Thoracic aorta (tissue), 2 donors: ENCODE measurements at regions not wholly inside any gene's neighbourhood (a gene's known extent, or its start where the extent isn't known, plus 50 kb on each side); places are given as distances from the start of the nearest gene placed in this dataset.

ENCODE experiments used
- ATAC-seq: fragments of 150-250 bp; one replicate; pipeline ENCODE4 v1.8.0; 2017; ENCODE audit warnings: low read depth; ENCODE audit not compliant: insufficient number of reproducible peaks, low FRiP score
- DNase-seq: peaks from one replicate; pipeline ENCODE4 v3.0.0-alpha.2; 2020; ENCODE audit warnings: low spot score
- H3K27ac ChIP-seq, 2 donors: fragments of 200-600 bp; sonication (generic); 1 replicate in 1 of 2; 2 replicates in 1 of 2; pipeline ENCODE4 v1.5.1; 2016; ENCODE audit warnings: mild to moderate bottlenecking in 2 of 2, moderate library complexity in 2 of 2
- H3K27me3 ChIP-seq: fragments of 200-600 bp; sonication (generic); replicated peaks from 2 replicates; pipeline ENCODE4 v1.6.0; 2016; ENCODE audit warnings: mild to moderate bottlenecking; ENCODE audit not compliant: insufficient read depth
- H3K36me3 ChIP-seq: fragments of 200-600 bp; sonication (generic); one replicate; pipeline ENCODE4 v1.5.1; 2016
- H3K4me1 ChIP-seq, 2 donors: fragments of 200-600 bp; sonication (generic); 1 replicate in 1 of 2; 2 replicates in 1 of 2; pipeline versions ENCODE4 v1.5.1 to v1.6.0; 2016; ENCODE audit warnings: low read depth in 2 of 2, mild to moderate bottlenecking in 1 of 2; ENCODE audit not compliant: control insufficient read depth in 1 of 2
- H3K4me3 ChIP-seq: fragments of 200-600 bp; sonication (generic); 2 replicates; pipeline ENCODE4 v1.5.1; 2016; ENCODE audit warnings: mild to moderate bottlenecking
- H3K9me3 ChIP-seq: fragments of 200-600 bp; sonication (generic); 2 replicates; pipeline ENCODE4 v1.5.1; 2016
- TF ChIP-seq, protein P1 (sequence below): fragments of 200-600 bp; sonication (generic); IDR thresholded peaks from one replicate; pipeline ENCODE4 v1.5.1; 2019; ENCODE audit warnings: antibody characterized with exemption

GRCh38 chr2:155961641-155962040 lies 370.9 kb downstream of the NR4A2 start:
- Histone ChIP-seq H3K9me3 (no peaks in the 10 kb centered on the region), H3K27ac (no peak overlapping the region), H3K27me3 (no peaks in the 10 kb centered on the region), H3K4me3 (no peak overlapping the region), H3K36me3 (no peaks in the 10 kb centered on the region), H3K4me1 (no peaks in the 10 kb centered on the region)
- ATAC-seq = no peak
- TF ChIP-seq, protein P1, sequence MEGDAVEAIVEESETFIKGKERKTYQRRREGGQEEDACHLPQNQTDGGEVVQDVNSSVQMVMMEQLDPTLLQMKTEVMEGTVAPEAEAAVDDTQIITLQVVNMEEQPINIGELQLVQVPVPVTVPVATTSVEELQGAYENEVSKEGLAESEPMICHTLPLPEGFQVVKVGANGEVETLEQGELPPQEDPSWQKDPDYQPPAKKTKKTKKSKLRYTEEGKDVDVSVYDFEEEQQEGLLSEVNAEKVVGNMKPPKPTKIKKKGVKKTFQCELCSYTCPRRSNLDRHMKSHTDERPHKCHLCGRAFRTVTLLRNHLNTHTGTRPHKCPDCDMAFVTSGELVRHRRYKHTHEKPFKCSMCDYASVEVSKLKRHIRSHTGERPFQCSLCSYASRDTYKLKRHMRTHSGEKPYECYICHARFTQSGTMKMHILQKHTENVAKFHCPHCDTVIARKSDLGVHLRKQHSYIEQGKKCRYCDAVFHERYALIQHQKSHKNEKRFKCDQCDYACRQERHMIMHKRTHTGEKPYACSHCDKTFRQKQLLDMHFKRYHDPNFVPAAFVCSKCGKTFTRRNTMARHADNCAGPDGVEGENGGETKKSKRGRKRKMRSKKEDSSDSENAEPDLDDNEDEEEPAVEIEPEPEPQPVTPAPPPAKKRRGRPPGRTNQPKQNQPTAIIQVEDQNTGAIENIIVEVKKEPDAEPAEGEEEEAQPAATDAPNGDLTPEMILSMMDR = no peak
- DNase-seq = no peak

GRCh38 chr2:155958834-155959233 lies 373.7 kb downstream of the NR4A2 start:
- no peak for DNase-seq
- ATAC-seq = no peak
- no peaks in the 10 kb centered on the region for H3K4me1 ChIP-seq
- no peaks in the 10 kb centered on the region for H3K36me3 ChIP-seq
- no peak overlapping the region for H3K4me3 ChIP-seq
- TF ChIP-seq, protein P1 = no peak
- no peaks in the 10 kb centered on the region for H3K9me3 ChIP-seq
- no peak overlapping the region for H3K27ac ChIP-seq
- no peaks in the 10 kb centered on the region for H3K27me3 ChIP-seq

DNA sequence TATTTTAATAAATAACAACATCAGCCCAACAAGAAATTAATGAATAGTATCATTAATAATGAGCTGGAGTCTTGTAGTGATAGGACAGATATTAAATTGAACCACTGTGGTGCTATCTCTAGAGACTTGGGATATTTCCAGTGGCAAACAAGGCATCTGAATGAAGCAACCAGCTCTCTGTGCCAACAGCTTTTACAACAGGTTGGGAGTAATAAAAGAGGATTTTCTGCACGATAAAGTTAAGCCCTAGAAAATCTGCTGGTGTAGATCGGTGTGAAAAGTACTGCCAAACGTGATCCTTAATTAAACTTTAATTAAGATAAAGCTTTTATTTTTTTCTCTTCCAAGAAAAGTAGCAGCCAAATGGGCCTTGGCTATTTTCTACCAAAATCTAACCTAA lies 385.5 kb downstream of the NR4A2 start:
- no peaks in the 10 kb centered on the region for H3K27me3 ChIP-seq
- H3K4me1 ChIP-seq = no peaks in the 10 kb centered on the region
- H3K9me3 ChIP-seq = no peaks in the 10 kb centered on the region
- H3K27ac ChIP-seq = no peak overlapping the region
- H3K4me3 ChIP-seq = no peak overlapping the region
- DNase-seq = no peak
- H3K36me3 ChIP-seq = no peaks in the 10 kb centered on the region
- TF ChIP-seq, protein P1 = no peak
- ATAC-seq = no peak

GRCh38 chr2:155944218-155944617 lies 388.3 kb downstream of the NR4A2 start:
- H3K27ac ChIP-seq = no peak overlapping the region
- H3K36me3 ChIP-seq = no peaks in the 10 kb centered on the region
- no peak for DNase-seq
- H3K4me1 ChIP-seq = no peaks in the 10 kb centered on the region
- H3K4me3 ChIP-seq = no peak overlapping the region
- no peaks in the 10 kb centered on the region for H3K9me3 ChIP-seq
- TF ChIP-seq, protein P1 = no peak
- no peak for ATAC-seq
- no peaks in the 10 kb centered on the region for H3K27me3 ChIP-seq

DNA sequence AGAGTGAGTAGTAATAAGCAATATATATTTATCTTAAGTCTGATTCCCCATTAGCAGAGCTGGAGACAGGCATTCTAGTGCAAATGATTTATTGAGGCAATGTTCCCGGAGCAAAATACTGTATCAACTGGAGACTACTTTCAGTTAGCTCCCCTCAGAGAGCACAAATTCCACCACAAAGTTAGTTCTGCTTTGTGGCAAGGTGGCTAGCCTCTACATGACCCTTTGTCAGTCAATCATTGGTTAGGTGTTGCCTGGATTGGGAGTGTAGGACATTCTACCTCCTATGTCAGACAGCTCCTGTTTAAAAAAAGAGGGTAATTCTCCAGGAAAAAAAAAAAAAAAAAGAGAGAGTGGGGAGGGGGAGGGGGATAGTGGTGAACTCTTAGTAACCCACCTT lies 402.2 kb downstream of the NR4A2 start:
- Histone ChIP-seq H3K27me3 (no peaks in the 10 kb centered on the region), H3K4me3 (no peak overlapping the region)
- TF ChIP-seq, protein P1 = no peak

More for the DNA sequence above, 402.2 kb downstream of the NR4A2 start:
- Histone ChIP-seq H3K36me3 (no peaks in the 10 kb centered on the region), H3K9me3 (peaks cover 5% of the 10 kb centered on the region), H3K4me1 (no peaks in the 10 kb centered on the region), H3K27ac (no peak overlapping the region)
- DNase-seq = no peak
- ATAC-seq = no peak
